Retinal pigment epithelial cell (primary cell): ENCODE measurements at regions not wholly inside any gene's neighbourhood (a gene's known extent, or its start where the extent isn't known, plus 50 kb on each side); places are given as distances from the start of the nearest gene placed in this dataset.

Experiments used
- DNase-seq: peaks from one replicate; pipeline ENCODE4 v3.0.0-alpha.2; 2010; ENCODE audit warnings: low read depth
- H3K4me3 ChIP-seq: 2 replicates; pipeline ENCODE4 v1.5.1; 2011; ENCODE audit warnings: mild to moderate bottlenecking, low read length, control low read depth, moderate library complexity
- TF ChIP-seq, protein P1 (sequence below): conservative IDR thresholded peaks from 2 replicates; pipeline ENCODE4 v1.5.1; 2011; ENCODE audit warnings: low read depth, low read length, control low read depth, inconsistent platforms

DNA sequence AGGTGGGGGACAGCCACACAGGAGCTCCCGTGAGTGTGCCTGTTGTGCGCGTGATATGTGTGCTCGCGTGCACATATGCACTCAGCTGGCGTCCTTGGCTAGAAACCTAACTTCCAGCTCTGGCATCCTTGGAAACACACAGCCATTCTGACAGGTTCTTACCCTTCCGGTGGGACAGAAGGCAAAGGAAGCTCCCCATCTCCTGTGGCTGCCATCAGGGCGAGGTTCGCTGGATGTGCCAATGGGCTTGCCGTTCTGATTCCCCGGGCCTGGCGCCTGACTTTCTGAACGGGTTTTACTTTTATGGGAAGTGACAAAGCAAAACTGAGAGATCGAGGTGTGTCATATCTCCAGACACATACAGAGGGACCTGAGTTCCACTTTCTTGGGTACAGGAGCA is 124.7 kb downstream of the PAPOLA start:
- DNase-seq: no peak
- H3K4me3 ChIP-seq: no peak overlapping the region
- TF ChIP-seq, protein P1, sequence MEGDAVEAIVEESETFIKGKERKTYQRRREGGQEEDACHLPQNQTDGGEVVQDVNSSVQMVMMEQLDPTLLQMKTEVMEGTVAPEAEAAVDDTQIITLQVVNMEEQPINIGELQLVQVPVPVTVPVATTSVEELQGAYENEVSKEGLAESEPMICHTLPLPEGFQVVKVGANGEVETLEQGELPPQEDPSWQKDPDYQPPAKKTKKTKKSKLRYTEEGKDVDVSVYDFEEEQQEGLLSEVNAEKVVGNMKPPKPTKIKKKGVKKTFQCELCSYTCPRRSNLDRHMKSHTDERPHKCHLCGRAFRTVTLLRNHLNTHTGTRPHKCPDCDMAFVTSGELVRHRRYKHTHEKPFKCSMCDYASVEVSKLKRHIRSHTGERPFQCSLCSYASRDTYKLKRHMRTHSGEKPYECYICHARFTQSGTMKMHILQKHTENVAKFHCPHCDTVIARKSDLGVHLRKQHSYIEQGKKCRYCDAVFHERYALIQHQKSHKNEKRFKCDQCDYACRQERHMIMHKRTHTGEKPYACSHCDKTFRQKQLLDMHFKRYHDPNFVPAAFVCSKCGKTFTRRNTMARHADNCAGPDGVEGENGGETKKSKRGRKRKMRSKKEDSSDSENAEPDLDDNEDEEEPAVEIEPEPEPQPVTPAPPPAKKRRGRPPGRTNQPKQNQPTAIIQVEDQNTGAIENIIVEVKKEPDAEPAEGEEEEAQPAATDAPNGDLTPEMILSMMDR: no peak

DNA sequence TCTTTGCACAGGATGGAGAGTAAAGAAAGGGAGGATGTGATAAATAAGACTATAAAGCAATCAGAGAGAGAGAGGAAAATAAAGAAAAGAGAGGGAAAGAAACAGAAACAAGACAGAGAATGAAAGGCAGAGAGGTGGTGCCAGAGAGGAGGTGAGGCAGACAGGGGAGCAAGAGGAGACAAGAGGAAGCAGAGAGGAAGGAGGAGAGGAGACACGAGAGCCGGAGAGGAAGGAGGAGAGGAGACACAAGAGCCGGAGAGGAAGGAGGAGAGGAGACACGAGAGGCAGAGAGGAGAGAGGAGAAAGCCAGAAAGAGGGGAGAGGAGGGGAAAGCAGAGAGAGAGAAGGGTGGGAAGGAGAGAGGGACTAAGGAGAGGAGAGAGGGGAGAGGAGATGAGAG is 125.2 kb downstream of the PAPOLA start:
- TF ChIP-seq, protein P1: no peak
- no peak for DNase-seq
- no peak overlapping the region for H3K4me3 ChIP-seq

DNA sequence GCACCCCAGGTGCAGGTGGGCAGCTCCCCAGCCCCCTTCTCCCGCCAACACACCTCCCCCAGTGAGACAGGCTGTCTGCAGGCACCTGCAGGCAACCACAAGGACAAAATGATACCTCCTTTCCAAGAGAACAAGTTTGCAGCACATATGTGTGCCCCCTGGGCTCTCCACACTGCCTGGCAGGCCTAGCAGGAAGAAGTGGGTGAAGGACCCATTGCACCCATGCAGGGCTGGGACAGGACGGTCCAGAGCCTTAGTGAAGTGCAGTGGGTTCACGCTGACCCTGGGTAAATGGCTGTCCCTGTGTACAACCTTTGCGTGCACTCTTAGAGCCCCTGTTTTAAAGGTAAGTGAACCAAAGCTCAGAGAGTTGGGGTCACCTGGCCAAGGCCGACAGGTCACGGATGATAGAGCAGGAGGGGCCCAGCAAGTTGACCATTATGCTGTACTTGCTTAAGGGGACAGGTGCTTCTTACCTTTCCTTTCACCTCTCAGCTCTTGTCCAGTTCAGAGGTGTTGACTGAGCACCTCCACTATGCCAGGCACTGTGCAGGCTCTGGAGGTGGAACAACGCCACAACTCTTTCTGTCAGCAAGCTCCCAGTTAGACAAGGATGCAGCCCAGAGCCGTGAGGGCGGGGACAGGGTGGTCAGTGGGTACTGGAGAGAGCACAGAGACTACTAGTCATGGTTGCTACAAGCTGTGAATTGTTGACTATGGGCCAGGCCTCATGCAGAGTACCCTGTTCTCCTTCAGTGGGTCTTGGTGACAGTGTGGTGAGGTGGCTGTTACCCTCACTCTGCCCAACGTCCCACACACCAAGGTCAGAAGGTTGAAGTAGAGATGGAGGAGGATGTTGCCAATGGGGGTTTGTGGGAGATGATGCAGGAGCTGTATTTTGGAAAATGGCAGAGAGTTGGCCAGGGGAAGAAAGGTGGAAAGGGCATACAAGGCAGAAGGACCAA is 125.9 kb downstream of the PAPOLA start:
- no peak overlapping the region for H3K4me3 ChIP-seq
- no peak for DNase-seq
- TF ChIP-seq, protein P1: no peak

DNA sequence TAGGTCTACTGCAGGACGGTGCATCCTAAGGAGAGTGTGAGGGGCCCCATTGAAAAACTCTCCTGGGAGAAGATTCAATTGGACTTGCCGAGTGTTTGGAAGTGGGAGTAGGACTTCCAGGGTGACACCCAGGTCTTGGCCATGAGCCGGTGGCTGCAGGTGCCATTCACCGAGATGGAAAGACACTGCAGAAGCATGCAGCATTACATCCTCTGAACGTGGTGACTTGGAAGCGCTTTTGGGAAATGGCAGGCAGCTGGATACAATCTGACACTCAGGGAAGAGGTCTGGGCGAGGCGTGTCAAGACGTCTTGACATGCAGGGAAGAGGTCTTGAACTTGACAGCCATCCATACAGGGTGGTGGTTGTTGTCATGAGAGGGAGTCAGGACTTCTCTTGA is 126.9 kb downstream of the PAPOLA start:
- DNase-seq: no peak

DNA sequence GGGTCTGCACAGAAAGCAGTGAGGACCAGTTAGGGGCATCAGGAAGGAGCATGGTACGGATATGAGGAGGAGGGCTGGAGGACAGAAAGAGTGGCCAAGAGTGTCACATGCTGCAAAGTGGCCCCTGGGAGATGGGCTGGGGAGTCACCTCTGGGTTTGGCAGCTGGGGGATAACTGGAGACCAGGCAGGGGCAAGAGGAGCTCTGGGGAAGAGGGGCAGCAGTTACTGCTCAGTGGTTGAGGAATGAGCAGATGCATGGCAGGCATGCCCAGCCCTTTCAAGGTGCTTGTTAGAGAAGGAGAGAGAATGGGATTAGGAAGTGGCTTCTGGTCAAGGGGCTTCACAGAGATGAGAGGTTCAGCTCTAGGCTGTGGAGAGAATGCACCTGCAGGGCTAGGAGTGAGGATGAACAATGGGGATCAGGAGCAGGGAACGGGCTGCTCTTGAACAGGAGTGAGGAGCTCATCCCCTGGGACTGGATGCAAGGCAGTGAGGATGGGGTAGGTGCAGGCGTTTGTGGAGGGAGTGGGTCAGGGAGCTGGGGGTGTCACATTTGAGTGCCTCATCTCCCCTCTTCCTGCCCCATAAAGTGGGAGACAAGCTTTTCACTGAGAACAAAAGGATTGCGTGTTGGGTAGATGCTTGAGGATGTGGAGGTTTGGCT is 127.5 kb downstream of the PAPOLA start:
- DNase-seq: no peak
- no peak overlapping the region for H3K4me3 ChIP-seq
- TF ChIP-seq, protein P1: no peak

More for the DNA sequence above, 126.9 kb downstream of the PAPOLA start:
- no peak overlapping the region for H3K4me3 ChIP-seq
- TF ChIP-seq, protein P1: no peak

DNA sequence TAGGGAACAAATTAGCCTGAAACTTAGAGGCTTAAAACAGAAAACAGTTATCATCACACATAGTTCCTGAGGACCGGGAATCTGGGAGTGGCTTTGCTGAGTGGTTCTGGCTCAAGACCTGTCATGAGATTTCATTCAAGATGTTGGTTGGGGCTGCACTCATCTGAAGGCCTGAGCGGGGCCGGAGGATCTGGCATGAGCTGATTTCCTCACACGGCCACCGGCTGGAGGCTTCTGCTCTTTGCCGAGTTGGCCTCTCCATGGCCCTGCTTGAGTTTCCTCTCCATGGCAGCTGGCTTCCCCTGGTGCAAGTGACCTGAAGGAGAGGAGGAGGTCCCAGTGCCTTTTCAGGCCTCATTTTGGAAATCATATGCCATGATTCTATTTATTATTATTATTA is 128.1 kb downstream of the PAPOLA start:
- no peak for DNase-seq
- H3K4me3 ChIP-seq: no peak overlapping the region
- TF ChIP-seq, protein P1: no peak
